ENCODE measurements at regions not wholly inside any gene's neighbourhood (a gene's known extent, or its start where the extent isn't known, plus 50 kb on each side); places are given as distances from the start of the nearest gene placed in this dataset.
"Not testable (repeated sequence)": the region's sequence is repeated elsewhere in the genome, so short reads cannot be mapped to it uniquely, and the experiment has no call there.

DNA sequence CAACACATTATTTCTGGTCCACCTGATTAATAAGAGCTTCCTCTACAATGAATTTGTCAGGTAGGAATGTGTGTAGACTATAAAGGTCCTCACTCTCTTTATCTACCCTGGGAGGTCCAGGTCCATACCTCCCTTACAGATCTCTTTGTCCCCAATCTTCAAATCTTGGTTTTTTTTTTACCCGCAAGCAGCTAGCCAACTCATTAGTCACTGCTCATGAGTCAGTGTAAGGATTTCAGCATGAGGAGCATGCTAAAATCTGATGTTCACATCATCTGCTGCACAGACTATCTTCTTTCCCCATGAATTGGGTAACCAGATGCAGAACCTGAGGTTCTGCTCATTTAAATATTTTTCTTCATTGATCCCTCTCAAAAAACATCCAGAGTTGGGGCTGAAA, 397.0 kb upstream of the ISX start:
- Mint-ChIP-seq H3K9me3 (no peaks in the 10 kb centered on the region), H3K27me3 (peaks cover 4% of the 10 kb centered on the region), H3K4me3 (no peak overlapping the region), H3K27ac (no peak overlapping the region), H3K4me1 (ENCODE audit: unreplicated experiment) (no peaks in the 10 kb centered on the region), H3K36me3 (no peaks in the 10 kb centered on the region)
- DNase-seq (ENCODE audit: extremely low spot score, unreplicated experiment), result no peak
- TF ChIP-seq CTCF (conservative IDR thresholded peaks at IDR 0.05), result no peak

DNA sequence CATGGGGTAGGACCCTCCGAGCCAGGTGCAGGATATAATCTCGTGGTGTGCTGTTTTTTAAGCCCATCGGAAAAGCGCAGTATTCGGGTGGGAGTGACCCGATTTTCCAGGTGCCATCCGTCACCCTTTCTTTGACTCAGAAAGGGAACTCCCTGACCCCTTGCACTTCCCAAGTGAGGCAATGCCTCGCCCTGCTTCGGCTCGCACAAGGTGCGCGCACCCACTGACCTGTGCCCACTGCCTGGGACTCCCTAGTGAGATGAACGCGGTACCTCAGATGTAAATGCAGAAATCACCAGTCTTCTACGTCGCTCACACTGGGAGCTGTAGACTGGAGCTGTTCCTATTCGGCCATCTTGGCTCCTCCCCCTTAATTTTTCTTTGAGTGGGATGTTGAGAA, 382.9 kb upstream of the ISX start:
- not testable (repeated sequence) for H3K4me1 Mint-ChIP-seq (ENCODE audit: unreplicated experiment); H3K36me3 Mint-ChIP-seq; H3K9me3 Mint-ChIP-seq; H3K27me3 Mint-ChIP-seq; H3K4me3 Mint-ChIP-seq; H3K27ac Mint-ChIP-seq; DNase-seq (ENCODE audit: extremely low spot score, unreplicated experiment)

DNA sequence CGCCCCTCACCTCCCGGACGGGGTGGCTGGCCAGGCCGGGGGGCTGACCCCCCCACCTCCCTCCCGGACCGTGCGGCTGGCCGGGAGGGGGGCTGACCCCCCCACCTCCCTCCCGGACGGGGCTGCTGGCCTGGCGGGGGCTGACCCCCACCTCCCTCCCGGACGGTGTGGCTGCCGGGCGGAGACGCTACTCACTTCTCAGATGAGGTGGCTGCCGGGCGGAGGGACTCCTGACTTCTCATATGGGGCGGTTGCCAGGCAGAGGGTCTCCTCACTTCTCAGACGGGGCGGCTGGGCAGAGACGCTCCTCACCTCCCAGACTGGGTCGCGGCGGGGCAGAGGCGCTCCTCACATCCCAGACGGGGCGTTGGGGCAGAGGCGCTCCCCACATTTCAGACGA, 381.7 kb upstream of the ISX start:
- H3K27me3 Mint-ChIP-seq; H3K27ac Mint-ChIP-seq; H3K9me3 Mint-ChIP-seq; H3K36me3 Mint-ChIP-seq; DNase-seq (ENCODE audit: extremely low spot score, unreplicated experiment); H3K4me3 Mint-ChIP-seq; H3K4me1 Mint-ChIP-seq (ENCODE audit: unreplicated experiment): not testable (repeated sequence)

DNA sequence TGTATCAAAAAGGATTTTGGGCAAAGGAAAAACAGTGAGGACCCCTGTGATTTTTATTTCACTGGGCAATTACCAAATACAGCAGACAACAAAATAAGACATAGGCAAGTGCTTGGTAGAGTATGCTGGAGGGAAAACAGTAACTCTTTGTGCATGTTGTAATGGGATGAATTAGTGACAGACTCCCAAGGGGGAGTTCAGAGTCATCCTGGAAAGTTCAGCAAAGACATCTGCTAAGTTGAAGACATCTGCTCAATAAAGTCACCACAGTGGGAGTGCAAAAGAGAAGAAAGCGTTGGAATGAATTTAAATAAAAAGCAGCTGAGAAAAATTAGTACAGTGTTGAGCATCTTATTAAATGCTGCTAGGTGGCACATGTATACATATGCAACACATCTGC, 378.8 kb upstream of the ISX start:
- Mint-ChIP-seq H3K4me1 (ENCODE audit: unreplicated experiment) (peaks cover 4% of the 10 kb centered on the region), H3K36me3 (no peaks in the 10 kb centered on the region)
- TF ChIP-seq CTCF (conservative IDR thresholded peaks at IDR 0.05), result no peak

GRCh38 chr22:34688825-34689224, 377.1 kb upstream of the ISX start:
- TF ChIP-seq CTCF (conservative IDR thresholded peaks at IDR 0.05), result no peak
- peaks cover 4% of the 10 kb centered on the region for H3K4me1 Mint-ChIP-seq (ENCODE audit: unreplicated experiment)
- peaks cover 18% of the 10 kb centered on the region for H3K27me3 Mint-ChIP-seq
- no peak overlapping the region for H3K4me3 Mint-ChIP-seq
- H3K27ac Mint-ChIP-seq, result no peak overlapping the region
- no peaks in the 10 kb centered on the region for H3K36me3 Mint-ChIP-seq
- H3K9me3 Mint-ChIP-seq, result no peaks in the 10 kb centered on the region
- no peak for DNase-seq (ENCODE audit: extremely low spot score, unreplicated experiment)

More for the DNA sequence above, 378.8 kb upstream of the ISX start:
- no peaks in the 10 kb centered on the region for H3K9me3 Mint-ChIP-seq
- no peak overlapping the region for H3K27ac Mint-ChIP-seq
- H3K4me3 Mint-ChIP-seq, result no peak overlapping the region
- no peak for DNase-seq (ENCODE audit: extremely low spot score, unreplicated experiment)
- peaks cover 12% of the 10 kb centered on the region for H3K27me3 Mint-ChIP-seq

DNA sequence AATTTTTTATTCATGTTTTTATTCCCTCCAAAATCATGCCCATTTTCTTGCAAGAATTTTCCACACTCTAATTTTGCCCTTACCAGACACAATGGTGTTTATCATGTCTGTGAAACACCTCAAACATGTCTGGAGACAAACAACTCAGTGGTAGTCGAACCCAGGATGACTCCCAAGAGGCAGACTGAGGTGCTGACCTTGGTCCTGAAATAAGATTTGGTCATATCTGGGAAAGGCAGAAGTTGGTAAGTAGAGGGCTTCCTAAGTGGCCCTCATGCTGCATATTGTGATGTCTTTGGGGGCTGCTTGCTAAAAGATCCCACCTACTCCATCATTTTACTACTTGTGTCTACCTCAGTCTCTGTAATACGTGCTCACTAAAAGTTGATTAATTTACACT, 369.4 kb upstream of the ISX start:
- DNase-seq (ENCODE audit: extremely low spot score, unreplicated experiment), result no peak
- H3K9me3 Mint-ChIP-seq, result no peaks in the 10 kb centered on the region
- TF ChIP-seq CTCF (conservative IDR thresholded peaks at IDR 0.05), result no peak
- H3K27ac Mint-ChIP-seq, result no peak overlapping the region
- no peak overlapping the region for H3K4me3 Mint-ChIP-seq
- H3K4me1 Mint-ChIP-seq (ENCODE audit: unreplicated experiment), result no peaks in the 10 kb centered on the region
- H3K27me3 Mint-ChIP-seq, result peaks cover 28% of the 10 kb centered on the region
- no peaks in the 10 kb centered on the region for H3K36me3 Mint-ChIP-seq

- DNase-seq (ENCODE audit: extremely low spot score, unreplicated experiment), result no peak
- Mint-ChIP-seq H3K4me1 (ENCODE audit: unreplicated experiment) (no peaks in the 10 kb centered on the region), H3K36me3 (no peaks in the 10 kb centered on the region), H3K27me3 (peaks cover 12% of the 10 kb centered on the region), H3K27ac (no peak overlapping the region), H3K9me3 (no peaks in the 10 kb centered on the region), H3K4me3 (no peak overlapping the region)
- no peak for TF ChIP-seq CTCF (conservative IDR thresholded peaks at IDR 0.05)
Observed at GRCh38 chr22:34702279-34702678, 363.7 kb upstream of the ISX start.
